HEK293T (cell line): ENCODE measurements at regions not wholly inside any gene's neighbourhood (a gene's known extent, or its start where the extent isn't known, plus 50 kb on each side); places are given as distances from the start of the nearest gene placed in this dataset.

ENCODE experiments used
- BHLHE40 ChIP-seq: fragments of 450-650 bp; IDR thresholded peaks from 2 replicates; pipeline ENCODE4 v1.6.1; 2016; ENCODE audit warnings: mild to moderate bottlenecking, moderate library complexity, borderline replicate concordance
- ELF4 ChIP-seq: fragments of 450-650 bp; IDR thresholded peaks from 2 replicates; pipeline ENCODE4 v1.6.1; 2017; ENCODE audit warnings: antibody characterized with exemption
- FOXM1 ChIP-seq: fragments of 450-650 bp; IDR thresholded peaks from 2 replicates; pipeline ENCODE4 v1.6.1; 2017; ENCODE audit warnings: mild to moderate bottlenecking, borderline replicate concordance
- SP1 ChIP-seq: fragments of 450-650 bp; IDR thresholded peaks from 2 replicates; pipeline ENCODE4 v1.6.1; 2017
- SUZ12 ChIP-seq: fragments of 450-650 bp; IDR thresholded peaks from 2 replicates; pipeline ENCODE4 v1.6.1; 2016; ENCODE audit warnings: mild to moderate bottlenecking

- no peak for TF ChIP-seq BHLHE40
- no peak for TF ChIP-seq ELF4
- no peak for TF ChIP-seq SP1
- no peak for TF ChIP-seq FOXM1
- TF ChIP-seq SUZ12, result no peak
Observed at GRCh38 chr4:14809203-14809602, 193.1 kb upstream of the CPEB2 start.
